HEK293 (cell line): ENCODE measurements at regions not wholly inside any gene's neighbourhood (a gene's known extent, or its start where the extent isn't known, plus 50 kb on each side); places are given as distances from the start of the nearest gene placed in this dataset.
"Not testable (repeated sequence)": the region's sequence is repeated elsewhere in the genome, so short reads cannot be mapped to it uniquely, and the experiment has no call there.

Experiments
- CTCF ChIA-PET: fragments of 350-600 bp; formaldehyde crosslinking; extraction: SDS; loops from one replicate; lab custom pipeline; 2021; ENCODE audit warnings: antibody characterized with exemption; lab: Yijun Ruan, JAX
- POLR2A ChIA-PET: fragments of 300-600 bp; formaldehyde crosslinking; extraction: SDS; loops from one replicate; lab custom pipeline; 2020; ENCODE audit warnings: antibody characterized with exemption, inconsistent platforms; lab: Yijun Ruan, JAX
- H3K27ac ChIP-seq: fragments of 200-500 bp; sonication (Bioruptor generic); 2 replicates; pipeline ENCODE4 v1.5.1; 2014; ENCODE audit warnings: low read depth, low read length, control low read depth, inconsistent platforms; ENCODE audit errors: extremely low read depth
- H3K36me3 ChIP-seq, 2 experiments: fragments of 200-500 bp in 1 of 2; sonication (Bioruptor generic) in 1 of 2; 1 replicate in 1 of 2; 2 replicates in 1 of 2; pipeline ENCODE4 v1.5.1; 2014 to 2017; ENCODE audit warnings: inconsistent platforms in 2 of 2, low read length in 2 of 2; ENCODE audit not compliant: control insufficient read depth in 2 of 2, insufficient read depth in 1 of 2
- H3K4me1 ChIP-seq: fragments of 200-500 bp; sonication (Bioruptor generic); 2 replicates; pipeline ENCODE4 v1.5.1; 2014; ENCODE audit warnings: mild to moderate bottlenecking, low read length, inconsistent platforms; ENCODE audit not compliant: control insufficient read depth, insufficient read depth
- H3K4me3 ChIP-seq: 2 replicates; pipeline ENCODE4 v1.5.1; 2011; ENCODE audit warnings: low read depth, mild to moderate bottlenecking, control low read depth, low read length, moderate library complexity
- H3K9me3 ChIP-seq: fragments of 200-500 bp; sonication (Bioruptor generic); 2 replicates; pipeline ENCODE4 v1.5.1; 2014; ENCODE audit warnings: low read depth, low read length, inconsistent platforms; ENCODE audit not compliant: control insufficient read depth, insufficient read depth
- BCL11B ChIP-seq: fragments of 450-650 bp; formaldehyde crosslinking; IDR thresholded peaks from 2 replicates; pipeline ENCODE4 v1.5.1; 2016; ENCODE audit warnings: low read depth, missing biosample characterization, missing genetic modification characterization
- SALL2 ChIP-seq: fragments of 450-650 bp; formaldehyde crosslinking; IDR thresholded peaks from 2 replicates; pipeline ENCODE4 v1.5.0; 2017; ENCODE audit warnings: missing biosample characterization, mild to moderate bottlenecking, missing genetic modification characterization, borderline replicate concordance
- ZNF146 ChIP-seq: fragments of 450-650 bp; formaldehyde crosslinking; IDR thresholded peaks from 2 replicates; pipeline ENCODE4 v1.5.1; 2016; ENCODE audit warnings: missing biosample characterization, missing genetic modification characterization
- ZNF174 ChIP-seq: fragments of 450-650 bp; formaldehyde crosslinking; IDR thresholded peaks from 2 replicates; pipeline ENCODE4 v1.5.0; 2017; ENCODE audit warnings: missing biosample characterization, mild to moderate bottlenecking, missing genetic modification characterization
- ZNF202 ChIP-seq: fragments of 450-650 bp; formaldehyde crosslinking; IDR thresholded peaks from 2 replicates; pipeline ENCODE4 v1.5.1; 2016; ENCODE audit warnings: missing biosample characterization, missing genetic modification characterization, borderline replicate concordance
- ZNF426 ChIP-seq: fragments of 450-650 bp; formaldehyde crosslinking; IDR thresholded peaks from 2 replicates; pipeline ENCODE4 v1.5.1; 2017; ENCODE audit warnings: missing biosample characterization, missing genetic modification characterization, mild to moderate bottlenecking, inconsistent platforms, moderate library complexity
- ZNF561 ChIP-seq: fragments of 450-650 bp; IDR thresholded peaks from 2 replicates; pipeline ENCODE4 v1.5.1; 2018; ENCODE audit warnings: missing biosample characterization, missing genetic modification characterization, borderline replicate concordance
- ZNF654 ChIP-seq: fragments of 450-650 bp; formaldehyde crosslinking; IDR thresholded peaks from 2 replicates; pipeline ENCODE4 v1.5.1; 2016; ENCODE audit warnings: low read depth, missing biosample characterization, missing genetic modification characterization
- ZNF658 ChIP-seq: fragments of 450-650 bp; formaldehyde crosslinking; IDR thresholded peaks from 2 replicates; pipeline ENCODE4; 2016; ENCODE audit warnings: missing biosample characterization, missing genetic modification characterization
- ZNF704 ChIP-seq: fragments of 450-650 bp; formaldehyde crosslinking; IDR thresholded peaks from 2 replicates; pipeline ENCODE4 v1.5.1; 2016; ENCODE audit warnings: missing biosample characterization, missing genetic modification characterization
- ZNF776 ChIP-seq: fragments of 450-650 bp; formaldehyde crosslinking; IDR thresholded peaks from 2 replicates; pipeline ENCODE4 v1.5.0; 2017; ENCODE audit warnings: missing biosample characterization, missing genetic modification characterization, borderline replicate concordance
- ZSCAN30 ChIP-seq: fragments of 450-650 bp; IDR thresholded peaks from 2 replicates; pipeline ENCODE4 v1.5.1; 2018; ENCODE audit warnings: missing biosample characterization, mild to moderate bottlenecking, missing genetic modification characterization, moderate library complexity

GRCh38 chr3:3998140-3998922, 199.1 kb downstream of the LRRN1 start:
- Histone ChIP-seq H3K4me1 (no peaks in the 10 kb centered on the region), H3K9me3 (no peaks in the 10 kb centered on the region), H3K36me3 (no peaks in the 10 kb centered on the region), H3K4me3 (no peak overlapping the region), H3K27ac (no peak overlapping the region)
- TF ChIP-seq ZNF561 (tag by site-specific recombination) (0 out of 2 replicates have a peak, but pooled peaks have one; percentile 41), BCL11B (tag by site-specific recombination) (no peak), ZSCAN30 (tag by site-specific recombination) (peak; percentile 50; the same call in 1 of the 2 replicates), ZNF654 (tag by site-specific recombination) (peak; percentile 79), ZNF704 (tag by site-specific recombination) (no peak)
- CTCF ChIA-PET: interaction anchor here (0.6 to 2.7 kb wide), 22 partner anchors 8 to 1745 kb away, joined by 3 to 34 read pairs (median 3); no protein-coding TSS in a partner anchor
- POLR2A ChIA-PET: no interaction called here

GRCh38 chr3:3999340-3999739, 200.1 kb downstream of the LRRN1 start:
- H3K4me3 ChIP-seq, POLR2A ChIA-PET, H3K36me3 ChIP-seq, H3K9me3 ChIP-seq, H3K27ac ChIP-seq, H3K4me1 ChIP-seq: not testable (repeated sequence)
- TF ChIP-seq ZNF146 (tag by site-specific recombination): peak; percentile 65; the same call in 1 of the 2 replicates
- CTCF ChIA-PET: interaction anchor here (2.7 kb wide), 1 partner anchor 799 kb away, joined by 34 read pairs; no protein-coding TSS in a partner anchor

GRCh38 chr3:4001976-4002375, 202.7 kb downstream of the LRRN1 start:
- TF ChIP-seq ZNF174 (tag by site-specific recombination): no peak
- no peak for TF ChIP-seq ZNF654 (tag by site-specific recombination)
- POLR2A ChIA-PET: no interaction called here
- no peaks in the 10 kb centered on the region for H3K36me3 ChIP-seq
- no peak overlapping the region for H3K27ac ChIP-seq
- H3K4me3 ChIP-seq: no peak overlapping the region
- CTCF ChIA-PET: interaction anchor here (0.7 kb wide), 1 partner anchor 802 kb away, joined by 3 read pairs; no protein-coding TSS in a partner anchor
- no peaks in the 10 kb centered on the region for H3K4me1 ChIP-seq
- H3K9me3 ChIP-seq: no peaks in the 10 kb centered on the region

GRCh38 chr3:4006288-4006687, 207.1 kb downstream of the LRRN1 start:
- ChIA-PET CTCF (interaction anchor here (0.8 to 1.0 kb wide), 2 partner anchors 8 to 53 kb away, joined by 3 read pairs; no protein-coding TSS in a partner anchor), POLR2A (no interaction called here)
- TF ChIP-seq ZNF202 (no peak), ZSCAN30 (tag by site-specific recombination) (no peak), ZNF658 (no peak)
- H3K9me3 ChIP-seq: no peaks in the 10 kb centered on the region
- H3K27ac ChIP-seq: no peak overlapping the region
- no peaks in the 10 kb centered on the region for H3K4me1 ChIP-seq
- H3K4me3 ChIP-seq: no peak overlapping the region
- no peaks in the 10 kb centered on the region for H3K36me3 ChIP-seq

- no peak overlapping the region for H3K4me3 ChIP-seq
- no peak overlapping the region for H3K27ac ChIP-seq
- TF ChIP-seq ZNF426: no peak
- no peak for TF ChIP-seq ZNF776
- TF ChIP-seq SALL2 (tag by site-specific recombination): no peak
- POLR2A ChIA-PET: no interaction called here
- no peaks in the 10 kb centered on the region for H3K9me3 ChIP-seq
- no peaks in the 10 kb centered on the region for H3K36me3 ChIP-seq
- CTCF ChIA-PET: no interaction called here
- no peaks in the 10 kb centered on the region for H3K4me1 ChIP-seq
Observed at GRCh38 chr3:4008205-4008604, 209.0 kb downstream of the LRRN1 start.
